NCI-H748 (cell line): ENCODE measurements at regions not wholly inside any gene's neighbourhood (a gene's known extent, or its start where the extent isn't known, plus 50 kb on each side); places are given as distances from the start of the nearest gene placed in this dataset.

Source experiments
- DNase-seq: peaks from one replicate; lab custom pipeline; 2025; ENCODE audit not compliant: unreplicated experiment; lab: John Stamatoyannopoulos, UW

DNA sequence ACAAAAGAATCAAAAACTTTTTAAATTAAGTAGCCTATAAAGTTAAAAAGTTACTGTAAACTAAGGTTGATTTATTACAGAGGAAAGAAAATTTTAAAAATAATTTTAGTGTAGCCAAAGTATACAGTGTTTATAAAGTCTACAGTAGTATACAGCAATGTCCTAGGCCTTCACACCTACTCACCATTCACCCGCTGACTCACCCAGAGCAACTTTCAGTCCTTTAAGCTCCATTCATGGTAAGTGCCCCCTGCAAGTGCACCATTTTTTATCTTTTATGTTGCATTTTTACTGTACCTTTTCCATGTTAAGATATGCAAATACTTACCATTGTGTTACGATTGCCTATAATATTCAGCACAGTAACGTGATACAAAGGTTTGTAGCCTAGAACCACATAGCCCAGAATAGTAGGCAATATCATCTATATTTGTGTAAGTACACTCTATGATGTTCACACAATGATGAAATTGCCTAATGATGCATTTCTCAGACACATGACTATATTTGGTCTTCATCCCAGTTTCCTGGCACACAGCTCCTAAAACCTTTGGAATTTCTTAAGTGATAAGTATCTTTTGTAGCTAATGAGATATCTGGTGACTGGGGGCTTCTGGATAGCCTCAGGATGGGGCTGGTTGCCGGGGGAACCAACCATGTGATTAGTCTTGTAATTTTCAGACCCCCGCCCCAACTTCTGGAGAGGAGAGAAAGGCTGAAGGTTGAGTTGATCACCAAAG is 111.0 kb downstream of the MRPL14 start:
- no peak for DNase-seq

DNA sequence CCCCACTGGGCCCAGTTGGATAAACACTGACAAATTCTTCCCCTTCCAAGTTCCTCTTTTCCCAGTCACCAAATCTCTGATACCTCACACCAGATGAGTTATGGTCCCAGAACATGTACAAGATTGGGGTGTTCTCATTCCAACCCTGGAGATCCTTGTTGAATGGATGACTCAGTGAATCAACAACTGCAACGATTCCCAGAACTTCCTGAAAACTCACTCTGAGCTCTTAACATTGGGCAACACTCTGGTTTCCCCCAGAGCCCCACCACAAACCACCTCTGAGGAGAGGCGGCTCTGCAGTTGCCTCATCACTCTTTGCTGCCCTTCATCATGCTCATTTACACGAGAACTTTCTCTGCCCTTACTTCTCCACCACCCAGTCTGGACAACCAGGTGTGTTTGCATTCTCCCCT is 115.2 kb downstream of the MRPL14 start:
- no peak for DNase-seq

DNA sequence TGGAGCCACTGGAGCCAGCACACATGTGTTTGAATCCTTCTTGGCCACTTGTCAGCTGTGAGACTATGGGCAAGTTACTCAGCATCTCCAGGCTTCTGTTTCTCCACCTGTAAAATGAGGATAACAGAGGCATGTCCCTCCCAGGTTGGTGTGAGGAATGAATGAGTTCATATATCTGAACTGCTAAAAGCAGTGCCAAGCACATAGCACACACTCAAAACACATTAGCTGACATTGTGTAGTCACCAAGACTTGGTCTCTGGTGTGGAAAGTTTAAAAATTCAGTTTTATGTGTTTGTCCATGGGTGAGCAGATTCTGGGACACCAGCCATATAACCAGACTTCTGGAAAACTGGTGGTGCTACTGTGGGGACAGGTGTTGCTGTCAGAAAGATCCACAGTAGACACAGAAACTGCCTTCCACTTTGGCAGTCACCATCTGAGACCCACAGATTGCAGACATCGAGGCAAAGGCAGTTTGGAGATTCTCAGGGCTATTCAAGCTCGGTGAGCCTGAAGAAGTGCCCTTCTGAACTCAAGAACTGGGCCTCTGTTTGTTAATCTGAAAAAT is 115.8 kb downstream of the MRPL14 start:
- no peak for DNase-seq

DNA sequence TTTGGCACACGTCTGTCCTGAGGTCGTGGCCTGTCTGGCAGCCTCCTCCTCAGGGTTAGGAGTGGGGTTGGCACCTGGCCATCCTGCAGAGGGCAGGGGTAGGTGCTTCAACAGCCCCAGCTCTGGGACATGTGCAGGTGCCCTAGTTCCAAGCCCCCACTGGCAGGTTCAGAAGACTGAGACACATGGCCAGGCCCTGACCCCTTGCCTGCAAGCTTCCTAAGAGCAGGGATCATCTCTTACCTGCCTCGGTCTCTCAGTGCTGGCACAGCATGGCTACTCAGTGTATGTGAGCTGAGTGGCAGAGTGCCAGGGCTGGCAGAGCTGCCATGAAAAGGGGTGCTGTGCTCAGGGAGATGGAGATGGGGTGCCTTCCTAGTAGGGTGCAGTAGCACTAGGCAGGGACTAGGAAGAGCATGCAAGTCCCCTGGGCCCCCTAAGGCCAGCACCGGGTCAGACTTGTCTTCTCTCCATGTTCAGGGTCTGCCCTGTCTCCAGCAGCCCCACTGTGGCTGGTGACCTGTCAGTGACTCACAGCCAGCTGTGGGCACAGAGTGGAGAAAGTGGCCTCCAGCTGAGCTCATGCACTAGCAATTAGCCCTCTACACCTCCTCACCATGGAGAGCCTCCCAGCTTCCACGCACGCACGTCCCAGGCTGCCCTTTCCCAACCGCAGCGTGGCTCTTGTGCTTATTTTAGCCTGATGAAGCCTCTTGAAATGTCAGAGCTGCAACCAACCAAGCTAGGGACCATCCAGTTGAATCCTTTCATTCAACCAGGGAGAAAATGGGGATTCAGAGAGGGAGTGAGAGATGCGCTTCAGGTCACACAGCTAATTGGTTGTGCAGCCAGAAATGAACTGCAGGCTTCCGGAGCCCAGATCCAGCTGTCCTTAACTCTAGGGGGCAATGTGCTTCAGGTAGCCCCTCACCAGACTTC is 116.6 kb downstream of the MRPL14 start:
- no peak for DNase-seq

DNA sequence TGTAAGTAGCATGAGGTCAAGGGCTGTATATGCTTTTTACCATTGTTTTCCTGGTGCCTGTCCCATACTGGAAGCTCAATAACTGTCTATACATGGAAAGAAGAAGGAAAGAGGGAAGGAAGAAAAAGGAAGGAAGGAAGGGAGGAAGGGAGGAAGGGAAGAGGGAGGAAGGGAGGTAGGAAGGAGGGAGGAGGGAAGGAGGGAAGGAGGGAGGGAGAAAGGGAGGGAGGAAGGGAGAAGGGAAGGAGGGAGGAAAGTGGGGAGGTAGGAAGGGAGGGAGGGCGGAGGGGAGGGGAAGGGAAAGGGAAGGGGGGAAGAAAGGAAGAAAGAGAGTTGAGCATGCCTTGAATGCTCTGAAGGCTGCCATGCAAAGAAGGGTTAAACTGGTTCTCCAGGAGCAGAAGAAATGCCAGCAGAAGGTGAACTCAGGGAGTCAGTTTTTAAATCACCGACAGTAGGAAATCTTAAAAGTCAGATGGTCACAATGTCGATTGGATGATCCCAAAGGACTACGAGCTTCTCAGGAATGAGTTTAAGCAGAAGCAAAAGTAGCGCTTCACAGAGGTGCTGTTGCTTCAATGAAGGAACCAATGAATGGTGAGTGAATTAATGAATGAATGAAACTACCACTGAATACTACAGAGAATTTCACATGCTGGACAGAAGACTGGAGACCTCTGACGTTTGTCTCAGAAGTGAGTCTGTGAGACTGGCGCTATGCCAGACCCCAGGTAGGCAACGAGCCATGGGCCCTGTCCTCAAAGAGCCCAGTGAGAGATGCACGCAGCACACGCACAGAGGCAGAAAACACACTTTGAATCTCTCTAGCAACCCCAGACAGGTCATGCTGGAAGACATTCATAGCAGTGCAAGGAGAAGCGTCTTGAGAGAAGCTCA is 117.6 kb downstream of the MRPL14 start:
- peak; percentile 20 for DNase-seq

DNA sequence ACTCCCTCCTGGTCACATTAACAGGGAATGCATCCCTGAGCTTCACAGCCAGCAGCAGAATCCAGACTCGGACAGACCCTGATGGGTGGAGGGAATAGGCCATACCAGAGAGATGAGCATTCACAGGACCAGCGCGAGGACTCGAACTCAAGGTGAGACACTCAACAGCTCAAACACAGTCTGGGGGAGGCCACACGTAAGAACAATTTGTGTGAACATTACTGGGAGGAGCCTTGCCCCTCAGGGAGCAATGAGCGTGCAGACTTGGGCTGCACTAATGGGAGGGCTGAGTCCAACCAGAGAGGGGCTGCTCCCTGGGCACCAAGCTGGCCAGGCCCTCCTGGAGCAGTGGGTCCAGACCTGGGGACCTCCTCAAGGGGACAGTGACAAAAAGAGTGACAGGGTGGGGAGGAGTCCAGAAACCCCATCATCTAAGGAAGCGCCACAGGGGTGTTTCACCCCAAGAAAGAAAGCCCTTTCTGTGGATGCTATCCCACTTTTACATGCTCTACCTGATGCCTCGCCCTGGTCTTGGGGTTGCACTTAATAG is 118.4 kb downstream of the MRPL14 start:
- no peak for DNase-seq

DNA sequence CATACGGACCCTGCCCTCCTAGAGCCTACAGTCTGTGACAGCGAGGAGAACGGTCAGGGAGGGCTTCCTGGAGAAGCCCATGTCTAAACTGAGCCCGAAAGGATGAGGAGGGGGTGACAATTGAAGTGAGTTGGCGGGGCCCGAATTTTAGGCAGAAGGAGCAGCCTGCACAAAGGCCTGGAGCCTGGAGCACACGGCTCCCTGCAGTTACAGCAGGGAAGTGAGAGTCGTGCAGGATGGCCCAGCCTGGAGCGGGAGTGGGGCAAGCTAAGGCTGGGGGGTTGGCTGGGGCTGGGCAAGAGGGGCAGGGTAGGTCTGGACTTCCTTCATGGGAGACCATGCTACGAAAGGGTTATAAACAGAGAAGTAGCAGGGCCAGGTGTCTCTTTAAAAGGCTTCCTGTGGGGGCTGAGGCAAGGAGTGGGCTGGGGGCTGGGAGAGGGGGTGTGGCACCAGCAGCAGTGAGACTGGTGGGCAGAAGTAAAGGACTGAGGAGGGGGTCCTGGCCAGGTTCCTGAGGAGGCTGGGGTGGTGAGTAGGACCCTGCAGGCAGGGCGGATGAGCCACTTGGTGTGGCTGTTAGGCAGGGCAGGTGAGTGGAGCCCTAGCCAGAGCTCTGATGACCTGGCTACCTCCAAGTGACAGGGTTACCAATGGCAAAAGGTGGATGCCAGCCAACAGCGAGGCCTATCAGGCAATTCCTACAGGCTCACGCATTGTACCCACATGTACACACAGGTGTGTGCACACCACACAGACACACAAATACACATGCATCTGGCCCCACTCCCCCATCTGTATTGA is 119.2 kb downstream of the MRPL14 start:
- DNase-seq, result no peak

DNA sequence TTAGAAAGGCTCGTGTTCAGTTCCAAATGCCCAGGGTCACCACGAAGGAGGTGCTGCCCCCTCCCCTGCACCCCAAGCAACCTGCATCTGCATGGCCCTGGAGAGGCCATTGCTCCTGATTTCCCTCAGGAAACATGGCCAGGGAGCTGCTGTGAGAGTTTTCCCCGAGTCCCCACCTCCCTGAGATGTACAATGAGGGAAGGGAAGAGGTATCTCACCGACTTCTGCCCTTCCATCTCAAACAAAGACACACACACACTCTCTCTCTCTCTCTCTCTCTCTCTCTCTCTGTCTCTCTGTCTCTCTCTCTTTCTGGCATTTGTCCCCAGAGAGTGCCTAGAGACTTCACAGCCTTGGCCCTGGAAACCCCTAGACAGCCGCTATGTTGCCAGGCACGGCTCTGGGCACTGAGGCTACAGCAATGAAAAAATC is 120.4 kb downstream of the MRPL14 start:
- DNase-seq, result no peak

DNA sequence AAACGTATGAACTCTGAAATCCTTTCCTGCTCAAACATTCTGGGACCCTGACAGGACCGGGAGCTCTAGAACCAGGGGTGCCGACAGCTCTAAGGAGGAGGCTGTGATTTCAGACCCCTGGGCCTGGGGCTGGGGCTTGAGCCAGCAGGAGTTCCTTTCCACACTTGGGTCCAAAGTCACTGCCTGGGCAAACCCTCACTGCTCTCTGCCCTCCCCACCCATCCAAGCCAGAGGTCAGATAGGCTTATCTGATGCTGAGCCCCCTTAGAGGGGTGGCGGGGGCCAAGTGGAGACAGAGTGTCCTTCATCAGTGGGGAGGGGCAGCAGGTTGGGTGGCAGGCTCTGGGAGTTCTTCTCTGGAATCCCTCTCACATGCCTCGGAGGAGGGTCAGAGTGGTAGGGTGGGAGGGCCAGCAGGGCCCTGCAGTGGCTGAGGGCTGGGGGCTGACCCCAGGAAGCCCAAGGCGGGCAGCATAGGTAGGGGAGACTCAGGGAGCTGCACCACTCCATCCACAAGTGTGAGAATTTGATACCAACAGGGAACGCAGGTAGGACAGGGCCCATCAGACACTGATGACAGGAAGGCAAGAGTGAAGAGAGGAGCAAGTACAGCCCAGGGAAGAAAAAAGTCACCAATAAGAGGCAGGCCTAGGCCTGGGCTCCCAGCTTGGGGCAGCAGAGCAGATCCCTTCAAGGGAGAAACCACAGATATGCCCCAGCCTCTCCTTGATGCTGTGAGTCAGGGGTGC is 121.0 kb downstream of the MRPL14 start:
- no peak for DNase-seq

DNA sequence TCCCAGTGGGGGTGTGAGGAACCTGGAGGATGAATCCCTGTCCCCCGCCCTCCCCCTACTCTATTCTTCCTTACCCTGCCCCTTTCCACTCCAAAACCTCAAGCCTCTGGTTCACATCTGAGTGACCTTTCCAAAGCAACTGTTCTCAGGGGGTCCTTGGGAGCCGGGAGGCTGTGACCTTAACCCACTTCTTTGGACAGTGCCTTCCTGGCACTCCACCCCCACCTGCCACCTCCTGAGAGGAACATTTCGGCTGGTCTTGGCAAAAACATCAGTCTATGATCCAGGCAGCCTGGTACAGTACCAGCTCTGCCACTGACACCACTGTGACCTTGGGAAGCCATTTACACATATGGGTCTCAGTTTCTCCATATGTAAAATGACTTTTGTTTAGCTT is 121.7 kb downstream of the MRPL14 start:
- DNase-seq, result no peak

DNA sequence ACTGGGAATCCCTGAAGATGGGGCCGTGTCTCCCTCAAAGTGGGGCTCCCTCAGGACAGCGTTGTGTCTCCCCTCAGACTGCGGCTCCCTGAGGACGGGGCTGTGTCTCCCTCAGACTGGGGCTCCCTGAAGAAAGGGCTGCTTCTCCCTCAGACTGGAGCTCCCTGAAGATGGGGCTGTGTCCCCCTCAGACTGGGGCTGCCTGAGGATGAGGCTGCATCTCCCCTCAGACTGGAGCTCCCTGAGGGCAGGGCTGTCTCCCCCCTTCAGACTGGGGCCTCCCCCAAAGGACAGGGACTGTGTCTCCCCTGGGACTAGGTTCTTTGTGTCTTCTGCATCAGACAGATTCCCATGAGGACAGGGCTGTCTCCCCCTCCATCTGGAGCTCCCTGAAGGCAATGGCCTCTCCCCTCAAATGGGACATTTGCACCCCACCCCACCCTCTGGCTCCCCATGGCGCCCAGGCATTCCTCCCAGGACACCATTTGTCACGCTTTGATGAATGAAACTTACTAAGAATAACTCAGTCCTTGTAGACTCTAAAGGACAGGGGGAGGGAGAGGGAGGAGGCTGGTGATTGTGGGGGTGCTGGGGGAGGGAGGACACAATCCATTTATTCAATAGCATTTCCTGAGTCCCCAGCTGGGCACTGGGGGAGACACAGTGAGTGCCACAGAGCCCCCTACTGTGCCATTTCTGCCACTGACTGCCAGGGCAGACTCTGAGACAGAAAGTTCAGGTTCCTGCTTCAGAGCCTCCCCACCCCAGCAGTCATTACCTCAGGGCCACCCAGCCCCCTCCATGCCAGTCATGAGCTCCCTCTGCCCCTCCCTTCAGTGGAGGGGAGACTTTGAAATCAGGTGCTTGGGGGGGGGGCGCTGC is 122.4 kb downstream of the MRPL14 start:
- DNase-seq, result peak; percentile 22

DNA sequence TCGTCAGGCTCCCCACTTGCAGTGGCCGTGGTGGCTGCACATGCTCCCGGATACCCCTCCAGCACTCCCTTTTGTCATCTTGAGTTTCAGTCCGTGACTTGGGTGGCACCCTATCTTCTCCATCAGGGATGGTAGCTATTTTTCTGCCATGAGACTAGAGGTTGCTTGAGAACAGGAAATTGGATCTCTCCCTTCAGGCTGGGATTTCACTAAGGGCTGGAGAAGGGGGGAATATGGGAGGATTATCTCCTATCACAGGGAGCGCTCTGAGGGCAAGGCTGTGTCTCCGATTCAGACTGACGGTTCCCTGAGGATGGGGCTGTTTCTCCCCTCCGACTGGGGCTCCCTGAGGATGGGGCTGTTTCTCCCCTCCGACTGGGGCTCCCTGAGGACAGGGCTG is 123.1 kb downstream of the MRPL14 start:
- no peak for DNase-seq

DNA sequence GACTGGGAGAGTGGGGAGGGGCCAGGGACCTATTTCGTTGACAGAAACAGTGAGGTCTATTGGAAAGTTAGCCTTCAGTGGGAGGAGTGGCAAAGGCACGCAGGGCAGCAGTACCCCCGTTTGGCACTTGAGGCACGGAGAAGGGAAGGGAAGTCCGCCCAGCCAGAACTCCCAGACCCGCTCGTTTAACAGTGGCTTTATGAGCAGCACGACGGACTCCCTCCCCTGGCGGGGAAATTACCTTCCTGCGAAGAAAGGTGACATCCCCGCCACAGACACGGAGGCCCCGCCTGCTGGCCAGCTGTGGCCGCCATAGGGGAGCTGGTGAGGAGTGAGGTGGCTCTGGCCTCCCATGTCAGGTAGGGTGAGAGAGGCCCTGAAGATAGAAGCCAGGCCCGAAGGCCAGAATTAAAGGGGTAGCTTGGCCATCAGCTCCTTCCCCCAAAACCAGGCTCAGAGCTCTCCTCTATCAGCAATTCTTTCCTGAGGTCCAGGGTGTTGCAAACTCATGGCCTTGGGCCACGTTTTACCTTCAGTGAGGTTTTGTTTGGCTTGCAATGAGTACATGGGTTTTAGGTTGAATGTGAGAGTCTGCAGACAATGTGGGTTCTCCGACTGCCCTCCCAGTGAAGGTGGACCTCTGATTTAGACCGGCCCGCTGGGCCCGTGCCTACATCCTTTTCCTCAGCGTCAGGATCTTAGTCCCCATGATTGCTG is 123.7 kb downstream of the MRPL14 start:
- DNase-seq, result peak; percentile 47

DNA sequence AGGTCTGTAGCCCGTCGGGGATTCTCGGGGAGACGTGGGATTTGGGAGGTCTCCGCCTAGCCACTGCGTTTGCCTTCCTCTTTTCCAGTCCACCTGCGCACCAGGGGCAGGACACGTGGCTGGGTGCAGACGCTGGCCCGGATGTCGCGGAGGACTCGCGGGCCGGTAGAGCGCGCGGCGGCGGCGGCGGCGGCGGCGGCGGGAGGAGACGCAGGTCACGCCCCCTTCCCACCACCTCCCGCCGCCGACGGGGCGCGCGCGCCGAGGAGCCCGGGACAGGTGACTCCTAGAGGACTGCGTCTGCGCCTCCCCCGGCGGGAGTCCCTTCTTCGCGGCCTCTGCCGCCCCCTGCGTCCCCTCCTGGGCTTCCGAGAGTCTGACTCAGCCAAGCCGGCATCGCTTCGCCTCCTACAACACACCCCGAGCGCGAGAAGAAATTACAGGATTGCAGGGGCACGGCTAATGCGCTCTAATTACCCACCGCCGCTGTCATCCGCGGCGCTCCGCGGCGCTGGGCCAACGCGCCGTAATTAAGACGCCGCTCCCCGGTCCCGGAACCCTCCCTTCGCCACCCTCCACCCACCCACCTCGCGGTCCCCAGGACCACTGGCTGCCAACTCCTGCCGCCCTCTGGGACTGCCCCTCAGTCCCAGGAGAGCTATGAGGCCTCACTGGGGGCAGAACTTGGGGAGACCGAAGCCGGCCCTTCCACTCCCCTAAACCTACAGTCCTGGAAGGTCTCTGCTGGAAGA is 124.5 kb downstream of the MRPL14 start:
- no peak for DNase-seq

DNA sequence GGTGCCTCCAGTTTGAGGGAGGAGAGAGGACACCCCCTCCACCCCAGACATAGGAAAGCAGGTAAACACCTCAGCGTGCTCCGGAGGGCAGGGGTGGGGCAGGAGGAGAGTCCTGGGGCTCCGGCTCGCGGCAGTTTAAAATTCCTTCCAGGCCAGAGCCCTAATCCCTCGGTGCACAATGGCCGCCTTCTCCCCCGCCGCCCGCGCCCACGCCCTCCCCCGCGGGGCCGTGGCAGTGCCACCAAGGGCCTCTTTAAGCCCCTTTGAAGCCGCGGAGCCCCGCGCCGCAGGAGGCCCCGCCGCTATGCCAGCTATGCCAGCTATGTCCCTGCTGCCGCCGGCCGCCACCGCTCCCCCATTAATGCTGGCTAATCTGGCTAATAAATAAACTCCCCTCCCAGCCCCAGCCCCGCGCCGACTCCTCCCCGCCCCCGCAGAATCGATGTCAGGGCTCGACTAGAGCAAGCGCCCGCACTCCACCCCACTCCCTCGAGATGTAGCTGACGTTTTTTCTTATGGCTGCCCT is 125.1 kb downstream of the MRPL14 start:
- DNase-seq, result no peak

DNA sequence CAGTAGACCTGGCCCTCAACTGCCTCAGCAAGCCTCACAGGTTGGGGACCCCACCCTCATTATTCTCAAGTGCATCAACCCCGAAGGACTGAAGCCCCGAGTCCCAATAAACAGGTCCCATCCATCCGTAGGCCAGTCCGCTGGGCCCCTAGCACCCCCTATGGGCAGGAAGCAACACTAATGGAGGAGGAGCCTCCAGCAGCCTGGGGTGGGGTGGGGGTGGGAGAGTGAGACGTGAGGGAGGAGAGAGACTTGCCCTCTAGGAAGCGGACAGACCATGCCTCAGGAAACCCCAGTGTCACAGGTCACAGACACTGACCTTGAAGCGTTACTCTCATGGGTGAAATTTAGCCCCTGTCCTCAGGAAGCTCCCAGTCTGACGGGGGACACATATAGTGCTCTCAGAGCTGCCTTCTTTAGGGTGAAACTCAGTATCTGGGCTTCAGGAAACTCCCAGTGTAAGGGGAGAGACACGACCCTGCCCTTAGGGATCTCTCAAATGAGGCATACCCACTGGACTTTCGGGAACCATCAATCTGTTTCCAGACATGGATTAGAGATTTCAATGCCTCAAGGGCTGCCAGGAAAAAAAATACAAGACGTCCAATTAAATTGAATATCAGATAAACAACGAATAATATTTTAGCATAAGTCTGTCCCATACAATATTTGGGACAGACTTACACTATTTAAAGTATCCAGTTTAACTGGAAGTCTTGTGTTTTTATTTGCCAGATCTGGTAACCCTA is 125.8 kb downstream of the MRPL14 start:
- DNase-seq, result peak; percentile 65
